ENCODE measurements at regions not wholly inside any gene's neighbourhood (a gene's known extent, or its start where the extent isn't known, plus 50 kb on each side); places are given as distances from the start of the nearest gene placed in this dataset.
"Not testable (repeated sequence)": the region's sequence is repeated elsewhere in the genome, so short reads cannot be mapped to it uniquely, and the experiment has no call there.

DNA sequence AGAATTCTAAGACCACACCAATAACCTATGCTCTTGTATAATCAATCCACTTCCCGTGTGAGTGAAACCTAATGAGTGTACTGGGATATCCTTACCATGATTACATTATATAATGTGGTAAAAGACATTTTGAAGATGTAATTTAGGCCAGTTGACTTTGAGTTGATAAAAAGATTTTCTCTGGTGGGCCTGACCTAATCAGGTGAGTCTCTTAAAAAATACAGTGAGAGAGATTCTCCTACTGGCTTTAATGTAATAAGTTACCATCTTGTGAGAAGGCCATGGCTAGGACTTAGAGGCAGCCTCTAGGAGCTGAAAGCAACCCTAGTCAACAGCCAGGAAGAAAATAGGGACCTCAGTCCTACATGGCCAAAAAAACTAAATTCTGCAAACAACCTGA, 847.7 kb upstream of the HS3ST5 start:
- Histone ChIP-seq H3K27me3 (ENCODE audit: insufficient read depth, low read length) (no peaks in the 10 kb centered on the region), H3K9me2 (ENCODE audit: low read depth, low read length) (no peaks in the 10 kb centered on the region), H3K4me3 (ENCODE audit: low read depth, low read length, poor library complexity, severe bottlenecking) (no peak overlapping the region), H3K79me2 (ENCODE audit: insufficient read depth, low read length) (no peaks in the 10 kb centered on the region), H4K20me1 (ENCODE audit: insufficient read depth, low read length) (no peaks in the 10 kb centered on the region), H3K9ac (ENCODE audit: low read length) (no peak overlapping the region), H3K27ac (ENCODE audit: low read depth, low read length, poor library complexity, severe bottlenecking) (no peak overlapping the region), H3K36me3 (ENCODE audit: insufficient read depth, low read length) (no peaks in the 10 kb centered on the region), H3F3A (ENCODE audit: insufficient read depth, low read length) (no peaks in the 10 kb centered on the region), H3K4me2 (ENCODE audit: low read length) (no peak overlapping the region), H2AFZ (ENCODE audit: low read length) (no peak overlapping the region), H3K4me1 (ENCODE audit: insufficient read depth, low read length, severe bottlenecking) (no peaks in the 10 kb centered on the region), H3K9me3 (ENCODE audit: low read length) (no peaks in the 10 kb centered on the region)
- TF ChIP-seq, protein P1, sequence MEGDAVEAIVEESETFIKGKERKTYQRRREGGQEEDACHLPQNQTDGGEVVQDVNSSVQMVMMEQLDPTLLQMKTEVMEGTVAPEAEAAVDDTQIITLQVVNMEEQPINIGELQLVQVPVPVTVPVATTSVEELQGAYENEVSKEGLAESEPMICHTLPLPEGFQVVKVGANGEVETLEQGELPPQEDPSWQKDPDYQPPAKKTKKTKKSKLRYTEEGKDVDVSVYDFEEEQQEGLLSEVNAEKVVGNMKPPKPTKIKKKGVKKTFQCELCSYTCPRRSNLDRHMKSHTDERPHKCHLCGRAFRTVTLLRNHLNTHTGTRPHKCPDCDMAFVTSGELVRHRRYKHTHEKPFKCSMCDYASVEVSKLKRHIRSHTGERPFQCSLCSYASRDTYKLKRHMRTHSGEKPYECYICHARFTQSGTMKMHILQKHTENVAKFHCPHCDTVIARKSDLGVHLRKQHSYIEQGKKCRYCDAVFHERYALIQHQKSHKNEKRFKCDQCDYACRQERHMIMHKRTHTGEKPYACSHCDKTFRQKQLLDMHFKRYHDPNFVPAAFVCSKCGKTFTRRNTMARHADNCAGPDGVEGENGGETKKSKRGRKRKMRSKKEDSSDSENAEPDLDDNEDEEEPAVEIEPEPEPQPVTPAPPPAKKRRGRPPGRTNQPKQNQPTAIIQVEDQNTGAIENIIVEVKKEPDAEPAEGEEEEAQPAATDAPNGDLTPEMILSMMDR (IDR thresholded peaks at IDR 0.05; ENCODE audit: low read length) = no peak
- TF ChIP-seq EZH2 (IDR thresholded peaks at IDR 0.05; ENCODE audit: borderline replicate concordance, low read length) = no peak

- H3K27ac ChIP-seq (ENCODE audit: low read depth, low read length, poor library complexity, severe bottlenecking); H3K9me2 ChIP-seq (ENCODE audit: low read depth, low read length); H3K79me2 ChIP-seq (ENCODE audit: insufficient read depth, low read length): not testable (repeated sequence)
These were observed 832.6 kb upstream of the HS3ST5 start for GRCh38 chr6:115175456-115175855.

DNA sequence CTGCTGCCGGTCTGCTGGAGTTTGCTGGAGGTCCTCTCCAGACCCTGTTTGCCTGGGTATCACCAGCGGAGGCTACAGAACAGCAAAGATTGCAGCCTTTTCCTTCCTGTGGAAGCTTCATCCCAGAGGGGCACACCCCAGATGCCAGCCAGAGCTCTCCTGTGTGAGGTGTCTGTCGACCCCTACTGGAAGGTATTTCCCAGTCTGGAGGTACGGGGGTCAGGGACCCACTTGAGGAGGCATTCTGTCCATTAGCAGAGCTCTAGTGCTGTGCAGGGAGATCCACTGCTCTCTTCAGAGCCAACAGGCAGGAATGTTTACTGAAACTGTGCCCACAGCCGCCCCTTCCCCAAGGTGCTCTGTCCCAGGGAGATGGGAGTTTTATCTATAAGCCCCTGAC, 823.1 kb upstream of the HS3ST5 start:
- H3K4me2 ChIP-seq (ENCODE audit: low read length); H3K9me3 ChIP-seq (ENCODE audit: low read length); H3K9me2 ChIP-seq (ENCODE audit: low read depth, low read length); H3K36me3 ChIP-seq (ENCODE audit: insufficient read depth, low read length); H3K27me3 ChIP-seq (ENCODE audit: insufficient read depth, low read length); H3K79me2 ChIP-seq (ENCODE audit: insufficient read depth, low read length); H3K9ac ChIP-seq (ENCODE audit: low read length); H3K4me3 ChIP-seq (ENCODE audit: low read depth, low read length, poor library complexity, severe bottlenecking); H3K4me1 ChIP-seq (ENCODE audit: insufficient read depth, low read length, severe bottlenecking); H2AFZ ChIP-seq (ENCODE audit: low read length); H3K27ac ChIP-seq (ENCODE audit: low read depth, low read length, poor library complexity, severe bottlenecking); H4K20me1 ChIP-seq (ENCODE audit: insufficient read depth, low read length); H3F3A ChIP-seq (ENCODE audit: insufficient read depth, low read length): not testable (repeated sequence)

More at GRCh38 chr6:115175456-115175855, 832.6 kb upstream of the HS3ST5 start:
- H3F3A ChIP-seq (ENCODE audit: insufficient read depth, low read length); H3K36me3 ChIP-seq (ENCODE audit: insufficient read depth, low read length); H4K20me1 ChIP-seq (ENCODE audit: insufficient read depth, low read length); H3K9me3 ChIP-seq (ENCODE audit: low read length); H3K4me1 ChIP-seq (ENCODE audit: insufficient read depth, low read length, severe bottlenecking); H2AFZ ChIP-seq (ENCODE audit: low read length); H3K27me3 ChIP-seq (ENCODE audit: insufficient read depth, low read length); H3K4me2 ChIP-seq (ENCODE audit: low read length); H3K4me3 ChIP-seq (ENCODE audit: low read depth, low read length, poor library complexity, severe bottlenecking); H3K9ac ChIP-seq (ENCODE audit: low read length): not testable (repeated sequence)

GRCh38 chr6:115159733-115160132, 816.9 kb upstream of the HS3ST5 start:
- Histone ChIP-seq H3K4me3 (ENCODE audit: low read depth, low read length, poor library complexity, severe bottlenecking) (no peak overlapping the region), H3K4me2 (ENCODE audit: low read length) (no peak overlapping the region), H3K9me3 (ENCODE audit: low read length) (no peaks in the 10 kb centered on the region), H2AFZ (ENCODE audit: low read length) (no peak overlapping the region), H3K79me2 (ENCODE audit: insufficient read depth, low read length) (no peaks in the 10 kb centered on the region), H3K9ac (ENCODE audit: low read length) (no peak overlapping the region), H3K9me2 (ENCODE audit: low read depth, low read length) (no peaks in the 10 kb centered on the region), H3F3A (ENCODE audit: insufficient read depth, low read length) (no peaks in the 10 kb centered on the region), H4K20me1 (ENCODE audit: insufficient read depth, low read length) (no peaks in the 10 kb centered on the region), H3K36me3 (ENCODE audit: insufficient read depth, low read length) (no peaks in the 10 kb centered on the region), H3K4me1 (ENCODE audit: insufficient read depth, low read length, severe bottlenecking) (no peaks in the 10 kb centered on the region), H3K27me3 (ENCODE audit: insufficient read depth, low read length) (no peaks in the 10 kb centered on the region), H3K27ac (ENCODE audit: low read depth, low read length, poor library complexity, severe bottlenecking) (no peak overlapping the region)
- TF ChIP-seq, protein P1 (IDR thresholded peaks at IDR 0.05; ENCODE audit: low read length) = no peak
- TF ChIP-seq EZH2 (IDR thresholded peaks at IDR 0.05; ENCODE audit: borderline replicate concordance, low read length) = no peak

Data from OCI-LY1 (cell line).